Neural cell (in vitro differentiated cells): ENCODE measurements at regions not wholly inside any gene's neighbourhood (a gene's known extent, or its start where the extent isn't known, plus 50 kb on each side); places are given as distances from the start of the nearest gene placed in this dataset.

ENCODE experiments used
- H2AFZ ChIP-seq: fragments of 200-600, 300-800 bp; sonication (generic), shearing (Covaris generic); 2 replicates; pipeline ENCODE4 v1.6.0; 2014; ENCODE audit warnings: low read depth, mild to moderate bottlenecking, antibody characterized with exemption, low read length, moderate library complexity
- H3F3A ChIP-seq: fragments of 200-600 bp; shearing (Covaris generic); 2 replicates; pipeline ENCODE4 v1.6.1; 2016; ENCODE audit warnings: mild to moderate bottlenecking, moderate library complexity, mixed read lengths, antibody characterized with exemption, low read length; ENCODE audit not compliant: insufficient read depth, poor library complexity, severe bottlenecking
- H3K27ac ChIP-seq: fragments of 200-600, 300-800 bp; sonication (generic), shearing (Covaris generic); 2 replicates; pipeline ENCODE4 v1.5.1; 2014; ENCODE audit warnings: mild to moderate bottlenecking, low read length, moderate library complexity
- H3K27me3 ChIP-seq: fragments of 300-800, 200-600 bp; sonication (generic), shearing (Covaris generic); 2 replicates; pipeline ENCODE4 v1.6.0; 2014; ENCODE audit warnings: mild to moderate bottlenecking, low read depth, low read length, moderate library complexity; ENCODE audit not compliant: insufficient read depth
- H3K36me3 ChIP-seq: fragments of 300-800, 200-600 bp; sonication (generic), shearing (Covaris generic); 2 replicates; pipeline ENCODE4 v1.5.1; 2014; ENCODE audit warnings: mild to moderate bottlenecking, antibody characterized with exemption, low read length, moderate library complexity; ENCODE audit not compliant: insufficient read depth
- H3K4me2 ChIP-seq: fragments of 300-800, 200-600 bp; sonication (generic), shearing (Covaris generic); 2 replicates; pipeline ENCODE4 v1.6.0; 2014; ENCODE audit warnings: mild to moderate bottlenecking, low read length
- H3K4me3 ChIP-seq: fragments of 300-800, 200-600 bp; sonication (generic), shearing (Covaris generic); 2 replicates; pipeline ENCODE4 v1.5.1; 2014; ENCODE audit warnings: mild to moderate bottlenecking, low read length, moderate library complexity
- H3K79me2 ChIP-seq: fragments of 200-600 bp; shearing (Covaris generic); replicated peaks from 2 replicates; pipeline ENCODE4 v1.6.0; 2014; ENCODE audit warnings: mild to moderate bottlenecking, low read length, moderate library complexity; ENCODE audit not compliant: insufficient read depth
- H3K9ac ChIP-seq: fragments of 300-800, 200-600 bp; sonication (generic), shearing (Covaris generic); 2 replicates; pipeline ENCODE4 v1.6.1; 2016; ENCODE audit warnings: mild to moderate bottlenecking, low read length, mixed read lengths
- H3K9me2 ChIP-seq: fragments of 200-600 bp; shearing (Covaris generic); 2 replicates; pipeline ENCODE4 v1.6.1; 2016; ENCODE audit warnings: mild to moderate bottlenecking, low read length, mixed read lengths; ENCODE audit not compliant: insufficient read depth
- H3K9me3 ChIP-seq: fragments of 200-600, 300-800 bp; sonication (generic), shearing (Covaris generic); 2 replicates; pipeline ENCODE4 v1.6.1; 2016; ENCODE audit warnings: mild to moderate bottlenecking, mixed run types, low read length, moderate library complexity, mixed read lengths
- H4K20me1 ChIP-seq: fragments of 200-600 bp; shearing (Covaris generic); 2 replicates; pipeline ENCODE4 v1.6.1; 2016; ENCODE audit warnings: mild to moderate bottlenecking, mixed run types; ENCODE audit not compliant: insufficient read depth
- CTCF ChIP-seq: fragments of 450-650 bp; IDR thresholded peaks from 2 replicates; pipeline ENCODE4 v1.5.1; 2014; ENCODE audit warnings: antibody characterized with exemption, mild to moderate bottlenecking, moderate library complexity; ENCODE audit not compliant: poor library complexity, severe bottlenecking
- EP300 ChIP-seq: fragments of 450-650 bp; conservative IDR thresholded peaks from 2 replicates; pipeline ENCODE4 v1.6.1; 2014; ENCODE audit warnings: antibody characterized with exemption, mild to moderate bottlenecking, moderate library complexity; ENCODE audit not compliant: poor library complexity, severe bottlenecking
- EZH2 ChIP-seq: fragments of 200-600, 300-800 bp; shearing (Covaris generic), sonication (generic); IDR thresholded peaks from 2 replicates; pipeline ENCODE4 v1.6.1; 2014; ENCODE audit warnings: antibody characterized with exemption, low read length, borderline replicate concordance, mild to moderate bottlenecking; ENCODE audit not compliant: insufficient read depth, poor library complexity, severe bottlenecking
- MXI1 ChIP-seq: fragments of 450-650 bp; conservative IDR thresholded peaks from 2 replicates; pipeline ENCODE4 v1.6.1; 2014; ENCODE audit warnings: antibody characterized with exemption, mild to moderate bottlenecking; ENCODE audit not compliant: poor library complexity, severe bottlenecking
- POLR2AphosphoS5 ChIP-seq: IDR thresholded peaks from 2 replicates; pipeline ENCODE4 v1.6.1; 2012
- RAD21 ChIP-seq: fragments of 450-650 bp; conservative IDR thresholded peaks from 2 replicates; pipeline ENCODE4 v1.6.1; 2014; ENCODE audit warnings: antibody characterized with exemption, mild to moderate bottlenecking, moderate library complexity
- SMC3 ChIP-seq: fragments of 450-650 bp; conservative IDR thresholded peaks from 2 replicates; pipeline ENCODE4 v1.6.1; 2014; ENCODE audit warnings: antibody characterized with exemption, mild to moderate bottlenecking, moderate library complexity; ENCODE audit not compliant: poor library complexity
- TAF1 ChIP-seq: IDR thresholded peaks from 2 replicates; pipeline ENCODE4 v1.6.1; 2012; ENCODE audit warnings: low read depth
- TF ChIP-seq, protein P1 (sequence below): IDR thresholded peaks from 2 replicates; pipeline ENCODE4 v1.6.1; 2012; ENCODE audit warnings: borderline replicate concordance

- H3K9ac ChIP-seq, result no peak overlapping the region
- H3K4me3 ChIP-seq, result no peak overlapping the region
- no peaks in the 10 kb centered on the region for H3F3A ChIP-seq
- no peak overlapping the region for H2AFZ ChIP-seq
- H4K20me1 ChIP-seq, result no peaks in the 10 kb centered on the region
- no peak overlapping the region for H3K4me2 ChIP-seq
- H3K36me3 ChIP-seq, result no peaks in the 10 kb centered on the region
- H3K27me3 ChIP-seq, result no peaks in the 10 kb centered on the region
- H3K9me2 ChIP-seq, result no peaks in the 10 kb centered on the region
- H3K79me2 ChIP-seq, result no peaks in the 10 kb centered on the region
- no peaks in the 10 kb centered on the region for H3K9me3 ChIP-seq
- TF ChIP-seq EZH2 (no peak), POLR2AphosphoS5 (no peak), TAF1 (no peak), EP300 (no peak), CTCF (no peak), RAD21 (no peak), MXI1 (no peak), SMC3 (no peak)
- TF ChIP-seq, protein P1, sequence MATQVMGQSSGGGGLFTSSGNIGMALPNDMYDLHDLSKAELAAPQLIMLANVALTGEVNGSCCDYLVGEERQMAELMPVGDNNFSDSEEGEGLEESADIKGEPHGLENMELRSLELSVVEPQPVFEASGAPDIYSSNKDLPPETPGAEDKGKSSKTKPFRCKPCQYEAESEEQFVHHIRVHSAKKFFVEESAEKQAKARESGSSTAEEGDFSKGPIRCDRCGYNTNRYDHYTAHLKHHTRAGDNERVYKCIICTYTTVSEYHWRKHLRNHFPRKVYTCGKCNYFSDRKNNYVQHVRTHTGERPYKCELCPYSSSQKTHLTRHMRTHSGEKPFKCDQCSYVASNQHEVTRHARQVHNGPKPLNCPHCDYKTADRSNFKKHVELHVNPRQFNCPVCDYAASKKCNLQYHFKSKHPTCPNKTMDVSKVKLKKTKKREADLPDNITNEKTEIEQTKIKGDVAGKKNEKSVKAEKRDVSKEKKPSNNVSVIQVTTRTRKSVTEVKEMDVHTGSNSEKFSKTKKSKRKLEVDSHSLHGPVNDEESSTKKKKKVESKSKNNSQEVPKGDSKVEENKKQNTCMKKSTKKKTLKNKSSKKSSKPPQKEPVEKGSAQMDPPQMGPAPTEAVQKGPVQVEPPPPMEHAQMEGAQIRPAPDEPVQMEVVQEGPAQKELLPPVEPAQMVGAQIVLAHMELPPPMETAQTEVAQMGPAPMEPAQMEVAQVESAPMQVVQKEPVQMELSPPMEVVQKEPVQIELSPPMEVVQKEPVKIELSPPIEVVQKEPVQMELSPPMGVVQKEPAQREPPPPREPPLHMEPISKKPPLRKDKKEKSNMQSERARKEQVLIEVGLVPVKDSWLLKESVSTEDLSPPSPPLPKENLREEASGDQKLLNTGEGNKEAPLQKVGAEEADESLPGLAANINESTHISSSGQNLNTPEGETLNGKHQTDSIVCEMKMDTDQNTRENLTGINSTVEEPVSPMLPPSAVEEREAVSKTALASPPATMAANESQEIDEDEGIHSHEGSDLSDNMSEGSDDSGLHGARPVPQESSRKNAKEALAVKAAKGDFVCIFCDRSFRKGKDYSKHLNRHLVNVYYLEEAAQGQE, result no peak
- H3K27ac ChIP-seq, result no peak overlapping the region
Observed at GRCh38 chr20:23163562-23163961, 77.4 kb upstream of the CD93 start.

DNA sequence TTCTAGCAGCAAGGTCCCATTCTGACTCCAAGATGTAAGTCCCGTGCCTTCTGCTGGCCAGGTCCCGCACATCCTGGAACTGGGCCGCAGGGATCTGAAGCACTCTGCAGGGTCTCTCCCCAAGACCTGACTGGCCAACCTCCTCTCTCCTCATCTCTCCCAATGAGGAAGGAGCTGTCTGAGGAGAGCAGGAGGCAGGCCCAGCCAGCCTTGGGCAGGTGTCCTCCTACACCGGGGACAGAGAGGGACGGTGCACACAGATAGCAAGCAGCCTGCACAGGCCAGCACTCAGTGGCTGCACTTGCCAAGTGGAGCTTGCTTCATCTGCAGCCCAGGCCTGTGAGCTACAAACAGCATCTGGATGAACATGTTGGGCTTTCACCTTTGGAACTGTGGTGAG, 76.8 kb upstream of the CD93 start:
- H3K9ac ChIP-seq, result no peak overlapping the region
- no peaks in the 10 kb centered on the region for H4K20me1 ChIP-seq
- H3K4me2 ChIP-seq, result no peak overlapping the region
- no peaks in the 10 kb centered on the region for H3K9me3 ChIP-seq
- no peaks in the 10 kb centered on the region for H3K9me2 ChIP-seq
- H3K79me2 ChIP-seq, result no peaks in the 10 kb centered on the region
- H3K27ac ChIP-seq, result no peak overlapping the region
- no peak overlapping the region for H3K4me3 ChIP-seq
- H2AFZ ChIP-seq, result no peak overlapping the region
- H3K27me3 ChIP-seq, result no peaks in the 10 kb centered on the region
- H3K36me3 ChIP-seq, result no peaks in the 10 kb centered on the region
- H3F3A ChIP-seq, result no peaks in the 10 kb centered on the region
- TF ChIP-seq, protein P1, result no peak
- TF ChIP-seq EZH2 (no peak), TAF1 (no peak), POLR2AphosphoS5 (no peak), RAD21 (no peak), MXI1 (no peak), SMC3 (no peak), EP300 (no peak), CTCF (no peak)
